Adrenal gland (tissue), 5 donors: ENCODE measurements at regions not wholly inside any gene's neighbourhood (a gene's known extent, or its start where the extent isn't known, plus 50 kb on each side); places are given as distances from the start of the nearest gene placed in this dataset.

Experiments
- CTCF ChIP-seq, 6 experiments: fragments of 450-650 bp in 4 of 6; fragments of 200-600 bp in 2 of 6; sonication (generic) in 1 of 6; IDR thresholded peaks; 1 replicate in 5 of 6; 2 replicates in 1 of 6; pipeline versions ENCODE4 v1.5.1 to v1.8.0; 2016 to 2021; ENCODE audit warnings: antibody characterized with exemption in 6 of 6, mild to moderate bottlenecking in 2 of 6, moderate library complexity in 1 of 6
- POLR2A ChIP-seq, 2 donors: fragments of 450-650 bp; IDR thresholded peaks; one replicate each; pipeline ENCODE4 v1.6.1; 2017; ENCODE audit warnings: antibody characterized with exemption in 2 of 2, mild to moderate bottlenecking in 2 of 2, moderate library complexity in 1 of 2
- donor health status: DM: no; HTN: no; CAD: no.

- no peak for TF ChIP-seq CTCF (IDR thresholded peaks at IDR 0.05)
- no peak for TF ChIP-seq POLR2A (IDR thresholded peaks at IDR 0.05)
Measured at GRCh38 chr4:134343656-134344055, 142.1 kb upstream of the PABPC4L start.
